HepG2 (cell line): ENCODE measurements at regions not wholly inside any gene's neighbourhood (a gene's known extent, or its start where the extent isn't known, plus 50 kb on each side); places are given as distances from the start of the nearest gene placed in this dataset.

Experiments
- ATAC-seq: fragments of 200-7000 bp; cut with Tn5 transposase; 3 replicates; pipeline ENCODE4 v1.9.1; 2020; ENCODE audit warnings: mild to moderate bottlenecking, moderate library complexity
- BruUV-seq: library from RNA; stranded (reverse); fragments of 400-500 nt; replicated peaks from 2 replicates; lab custom pipeline; 2021; lab: Mats Ljungman, UMichigan
- CTCF ChIA-PET: fragments of 300-600 bp; formaldehyde crosslinking; extraction: SDS; loops from one replicate; lab custom pipeline; 2021; ENCODE audit warnings: low total read pairs, inconsistent platforms, low intra/inter-chr PET ratio; lab: Yijun Ruan, JAX
- POLR2A ChIA-PET: fragments of 350-600 bp; sonication (Branson Sonifier 250); formaldehyde crosslinking; loops from one replicate; lab custom pipeline; 2020; ENCODE audit warnings: antibody characterized with exemption, inconsistent platforms; lab: Yijun Ruan, JAX
- DNase-seq: peaks from one replicate; pipeline ENCODE4 v3.0.0-alpha.2; 2015; ENCODE audit warnings: low spot score
- FAIRE-seq: peaks from 3 replicates; lab custom pipeline; 2011; peaks lifted over from hg19 to GRCh38; lab: Jason Lieb, UNC
- H2AFZ ChIP-seq: one replicate; pipeline ENCODE4 v1.6.1; 2011; ENCODE audit warnings: low read length, inconsistent platforms
- H3K27ac ChIP-seq: fragments of 300-600 bp; 3 replicates; pipeline ENCODE4 v1.8.0; 2011; ENCODE audit warnings: mixed run types, mild to moderate bottlenecking, mixed read lengths, low read length, inconsistent platforms; ENCODE audit not compliant: insufficient read depth; ENCODE audit errors: extremely low read length
- H3K27me3 ChIP-seq, 2 experiments: fragments of 200-600 bp in 1 of 2; 2 replicates in 1 of 2; 3 replicates in 1 of 2; pipeline versions ENCODE4 v1.6.0 to v1.8.0; 2011; ENCODE audit warnings: low read length in 2 of 2, mild to moderate bottlenecking in 2 of 2, moderate library complexity in 2 of 2, inconsistent platforms in 1 of 2; ENCODE audit not compliant: insufficient read depth in 2 of 2, control insufficient read depth in 1 of 2
- H3K36me3 ChIP-seq, 2 experiments: fragments of 200-600 bp in 1 of 2; replicated peaks in 1 of 2; 2 replicates in 1 of 2; 3 replicates in 1 of 2; pipeline versions ENCODE4 v1.5.1 to v1.8.0; 2011; ENCODE audit warnings: low read length in 2 of 2, inconsistent platforms in 1 of 2; ENCODE audit not compliant: insufficient read depth in 2 of 2, control insufficient read depth in 1 of 2
- H3K4me1 ChIP-seq: 2 replicates; pipeline ENCODE4 v1.5.1; 2012; ENCODE audit warnings: low read length, inconsistent platforms; ENCODE audit not compliant: insufficient read depth
- H3K4me2 ChIP-seq: 2 replicates; pipeline ENCODE4 v1.6.0; 2011; ENCODE audit warnings: low read depth, low read length, inconsistent platforms
- H3K4me3 ChIP-seq, 3 experiments: fragments of 200-600 bp in 1 of 3; sonication (generic), shearing (Covaris generic) in 1 of 3; replicated peaks in 1 of 3; 2 replicates each; pipeline ENCODE4 v1.5.1; 2011 to 2016; ENCODE audit warnings: low read length in 3 of 3, inconsistent platforms in 2 of 3, low read depth in 2 of 3, mild to moderate bottlenecking in 2 of 3, control low read depth in 1 of 3, mixed read lengths in 1 of 3; ENCODE audit not compliant: insufficient read depth in 1 of 3
- H3K79me2 ChIP-seq: one replicate; pipeline ENCODE4 v1.6.1; 2011; ENCODE audit warnings: low read length, inconsistent platforms; ENCODE audit not compliant: insufficient read depth
- H3K9ac ChIP-seq: 2 replicates; pipeline ENCODE4 v1.6.0; 2011; ENCODE audit warnings: mild to moderate bottlenecking, low read depth, low read length, inconsistent platforms; ENCODE audit not compliant: insufficient read depth
- H3K9me3 ChIP-seq: 2 replicates; pipeline ENCODE4 v1.5.1; 2012; ENCODE audit warnings: mild to moderate bottlenecking, low read length
- H4K20me1 ChIP-seq: 2 replicates; pipeline ENCODE4 v1.6.0; 2011; ENCODE audit warnings: inconsistent platforms, mild to moderate bottlenecking, low read length, moderate library complexity; ENCODE audit not compliant: insufficient read depth
- NFYB ChIP-seq: sonication (generic); formaldehyde crosslinking; IDR thresholded peaks from 2 replicates; pipeline ENCODE4 v1.4.0; 2020; ENCODE audit warnings: missing genetic modification reagents
- RARA ChIP-seq: IDR thresholded peaks from 2 replicates; pipeline ENCODE4 v1.6.1; 2016; ENCODE audit warnings: missing genetic modification reagents, missing compliant biosample characterization
- ZNF670 ChIP-seq: sonication (generic); formaldehyde crosslinking; IDR thresholded peaks from 2 replicates; pipeline ENCODE4 v1.8.0; 2022; ENCODE audit warnings: mild to moderate bottlenecking, missing genetic modification reagents, borderline replicate concordance
- WGBS: methylation state at CpG from one replicate; pipeline ENCODE4 v1.1.6; 2017; ENCODE audit warnings: low lambda C conversion rate; 5-methylcytosine and 5-hydroxymethylcytosine counted together
- in situ Hi-C: cut with HindIII; loops from 2 replicates; pipeline ENCODE4 v1.10.0; 2017; ENCODE audit warnings: low pct_unique_long_range_greater_than_20kb; ENCODE audit not compliant: extremely low pct_ligation_motif_present
- intact Hi-C: fragments of 100-400 bp; cut with micrococcal nuclease; formaldehyde crosslinking; loops from one replicate; pipeline ENCODE4 v1.10.0; 2022; ENCODE audit not compliant: unreplicated experiment
- TF ChIP-seq, protein P1 (sequence below): sonication (generic); formaldehyde crosslinking; conservative IDR thresholded peaks from 2 replicates; pipeline ENCODE4 v1.4.0; 2020; ENCODE audit warnings: mild to moderate bottlenecking, missing genetic modification reagents, moderate library complexity
- TF ChIP-seq, protein P2 (sequence below): sonication (generic); formaldehyde crosslinking; IDR thresholded peaks from 2 replicates; pipeline ENCODE4 v1.9.0; 2022; ENCODE audit warnings: missing genetic modification reagents, mild to moderate bottlenecking, borderline replicate concordance
- TF ChIP-seq, protein P3 (sequence below): sonication (generic); formaldehyde crosslinking; IDR thresholded peaks from 2 replicates; pipeline ENCODE4 v1.4.0; 2020; ENCODE audit warnings: missing genetic modification reagents

DNA sequence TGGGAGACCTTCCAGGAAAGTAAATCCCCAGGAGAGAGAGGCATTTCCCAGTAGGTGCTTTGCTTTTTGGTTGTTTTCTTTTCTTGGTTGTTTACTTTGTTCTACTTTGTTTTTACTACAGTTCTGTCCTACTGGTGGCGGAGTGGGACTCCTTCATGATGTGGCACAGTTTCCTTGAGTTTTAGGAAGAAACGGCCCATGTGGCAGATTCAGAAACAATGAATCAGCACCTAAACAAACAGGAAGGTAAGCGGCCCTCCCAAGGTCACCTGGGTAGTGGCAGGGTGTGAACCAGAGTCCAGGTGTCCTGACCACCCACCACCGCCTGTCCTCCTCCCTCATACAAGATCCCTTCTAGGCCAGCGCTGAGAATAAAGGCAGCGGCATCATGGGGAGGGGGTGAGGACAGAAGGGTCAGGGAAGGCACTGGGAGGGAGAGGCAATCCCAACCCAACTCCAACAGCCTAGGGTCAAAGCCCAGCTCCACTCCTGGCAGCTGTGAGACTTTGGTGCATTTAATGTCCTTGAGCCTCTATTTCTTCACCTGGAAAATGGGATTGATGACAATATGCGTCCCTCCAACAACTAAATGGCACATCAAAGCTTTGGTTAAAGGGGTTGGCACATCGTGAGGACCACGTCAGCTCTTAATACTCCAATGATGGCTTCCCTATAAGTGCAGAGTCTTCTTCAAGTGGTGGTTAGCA, 111.5 kb upstream of the BCL2L14 start (continued):
- TF ChIP-seq, protein P1, sequence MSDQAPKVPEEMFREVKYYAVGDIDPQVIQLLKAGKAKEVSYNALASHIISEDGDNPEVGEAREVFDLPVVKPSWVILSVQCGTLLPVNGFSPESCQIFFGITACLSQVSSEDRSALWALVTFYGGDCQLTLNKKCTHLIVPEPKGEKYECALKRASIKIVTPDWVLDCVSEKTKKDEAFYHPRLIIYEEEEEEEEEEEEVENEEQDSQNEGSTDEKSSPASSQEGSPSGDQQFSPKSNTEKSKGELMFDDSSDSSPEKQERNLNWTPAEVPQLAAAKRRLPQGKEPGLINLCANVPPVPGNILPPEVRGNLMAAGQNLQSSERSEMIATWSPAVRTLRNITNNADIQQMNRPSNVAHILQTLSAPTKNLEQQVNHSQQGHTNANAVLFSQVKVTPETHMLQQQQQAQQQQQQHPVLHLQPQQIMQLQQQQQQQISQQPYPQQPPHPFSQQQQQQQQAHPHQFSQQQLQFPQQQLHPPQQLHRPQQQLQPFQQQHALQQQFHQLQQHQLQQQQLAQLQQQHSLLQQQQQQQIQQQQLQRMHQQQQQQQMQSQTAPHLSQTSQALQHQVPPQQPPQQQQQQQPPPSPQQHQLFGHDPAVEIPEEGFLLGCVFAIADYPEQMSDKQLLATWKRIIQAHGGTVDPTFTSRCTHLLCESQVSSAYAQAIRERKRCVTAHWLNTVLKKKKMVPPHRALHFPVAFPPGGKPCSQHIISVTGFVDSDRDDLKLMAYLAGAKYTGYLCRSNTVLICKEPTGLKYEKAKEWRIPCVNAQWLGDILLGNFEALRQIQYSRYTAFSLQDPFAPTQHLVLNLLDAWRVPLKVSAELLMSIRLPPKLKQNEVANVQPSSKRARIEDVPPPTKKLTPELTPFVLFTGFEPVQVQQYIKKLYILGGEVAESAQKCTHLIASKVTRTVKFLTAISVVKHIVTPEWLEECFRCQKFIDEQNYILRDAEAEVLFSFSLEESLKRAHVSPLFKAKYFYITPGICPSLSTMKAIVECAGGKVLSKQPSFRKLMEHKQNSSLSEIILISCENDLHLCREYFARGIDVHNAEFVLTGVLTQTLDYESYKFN (CRISPR knock-in tag): peak; percentile 46; the same call in 1 of the 2 replicates
- TF ChIP-seq, protein P2, sequence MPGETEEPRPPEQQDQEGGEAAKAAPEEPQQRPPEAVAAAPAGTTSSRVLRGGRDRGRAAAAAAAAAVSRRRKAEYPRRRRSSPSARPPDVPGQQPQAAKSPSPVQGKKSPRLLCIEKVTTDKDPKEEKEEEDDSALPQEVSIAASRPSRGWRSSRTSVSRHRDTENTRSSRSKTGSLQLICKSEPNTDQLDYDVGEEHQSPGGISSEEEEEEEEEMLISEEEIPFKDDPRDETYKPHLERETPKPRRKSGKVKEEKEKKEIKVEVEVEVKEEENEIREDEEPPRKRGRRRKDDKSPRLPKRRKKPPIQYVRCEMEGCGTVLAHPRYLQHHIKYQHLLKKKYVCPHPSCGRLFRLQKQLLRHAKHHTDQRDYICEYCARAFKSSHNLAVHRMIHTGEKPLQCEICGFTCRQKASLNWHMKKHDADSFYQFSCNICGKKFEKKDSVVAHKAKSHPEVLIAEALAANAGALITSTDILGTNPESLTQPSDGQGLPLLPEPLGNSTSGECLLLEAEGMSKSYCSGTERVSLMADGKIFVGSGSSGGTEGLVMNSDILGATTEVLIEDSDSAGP (CRISPR knock-in tag): no peak
- no peak for TF ChIP-seq NFYB (CRISPR knock-in tag)
- peak; percentile 52 for TF ChIP-seq RARA

DNA sequence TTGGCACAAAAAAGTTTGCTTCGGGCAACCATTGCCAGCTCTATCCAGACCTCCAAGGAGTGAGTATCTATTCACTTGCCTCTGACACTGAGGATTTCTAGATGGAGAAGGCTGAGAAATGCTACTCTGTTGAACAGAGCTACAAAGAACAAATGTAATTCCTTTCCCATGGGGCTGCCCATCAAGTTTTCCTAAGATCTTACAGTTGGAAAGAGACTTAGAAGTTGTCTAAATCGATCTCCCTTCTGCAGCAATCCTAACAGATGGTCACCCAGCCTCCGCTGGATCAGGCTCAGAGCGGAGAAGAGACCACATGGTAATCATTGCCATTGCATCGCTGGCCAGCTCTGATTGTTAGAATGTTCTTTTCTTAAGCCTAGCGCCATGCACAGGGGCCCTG, 110.1 kb upstream of the BCL2L14 start:
- POLR2A ChIA-PET: no interaction called here
- TF ChIP-seq, protein P3, sequence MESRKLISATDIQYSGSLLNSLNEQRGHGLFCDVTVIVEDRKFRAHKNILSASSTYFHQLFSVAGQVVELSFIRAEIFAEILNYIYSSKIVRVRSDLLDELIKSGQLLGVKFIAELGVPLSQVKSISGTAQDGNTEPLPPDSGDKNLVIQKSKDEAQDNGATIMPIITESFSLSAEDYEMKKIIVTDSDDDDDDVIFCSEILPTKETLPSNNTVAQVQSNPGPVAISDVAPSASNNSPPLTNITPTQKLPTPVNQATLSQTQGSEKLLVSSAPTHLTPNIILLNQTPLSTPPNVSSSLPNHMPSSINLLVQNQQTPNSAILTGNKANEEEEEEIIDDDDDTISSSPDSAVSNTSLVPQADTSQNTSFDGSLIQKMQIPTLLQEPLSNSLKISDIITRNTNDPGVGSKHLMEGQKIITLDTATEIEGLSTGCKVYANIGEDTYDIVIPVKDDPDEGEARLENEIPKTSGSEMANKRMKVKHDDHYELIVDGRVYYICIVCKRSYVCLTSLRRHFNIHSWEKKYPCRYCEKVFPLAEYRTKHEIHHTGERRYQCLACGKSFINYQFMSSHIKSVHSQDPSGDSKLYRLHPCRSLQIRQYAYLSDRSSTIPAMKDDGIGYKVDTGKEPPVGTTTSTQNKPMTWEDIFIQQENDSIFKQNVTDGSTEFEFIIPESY: peak; percentile 41; the same call in 1 of the 2 replicates
- no peak for TF ChIP-seq ZNF670 (CRISPR knock-in tag)
- peaks cover 23% of the 10 kb centered on the region for H3K4me1 ChIP-seq
- intact Hi-C loops: loop anchor here (2.0 kb wide), 1 partner anchor 62 kb away; no protein-coding TSS in a partner anchor
- in situ Hi-C loops: no loop called here
- DNase-seq: peak; percentile 4
- no TSS peak for BruUV-seq
- H3K36me3 ChIP-seq: no peaks in the 10 kb centered on the region
- H2AFZ ChIP-seq: no peak overlapping the region
- WGBS: 62% methylated on average over 5 of the region's 6 CpGs
- H3K79me2 ChIP-seq: no peaks in the 10 kb centered on the region
- FAIRE-seq: no peak
- no peaks in the 10 kb centered on the region for H3K9me3 ChIP-seq
- no peak for ATAC-seq
- H3K27me3 ChIP-seq: peaks cover 3 to 17% of the 10 kb centered on the region in 2 experiments; a peak in 1 of 5 replicates
- no peak overlapping the region for H3K27ac ChIP-seq
- CTCF ChIA-PET: no interaction called here
- no peak overlapping the region for H3K9ac ChIP-seq
- no peak overlapping the region for H3K4me2 ChIP-seq
- H4K20me1 ChIP-seq: no peaks in the 10 kb centered on the region
- H3K4me3 ChIP-seq: no peak overlapping the region
